HL-60 (cell line): ENCODE measurements at regions not wholly inside any gene's neighbourhood (a gene's known extent, or its start where the extent isn't known, plus 50 kb on each side); places are given as distances from the start of the nearest gene placed in this dataset.

Experiments used
- GABPA ChIP-seq: IDR thresholded peaks from 2 replicates; pipeline ENCODE4 v1.6.1; 2012; ENCODE audit warnings: low read depth
- POLR2AphosphoS5 ChIP-seq: IDR thresholded peaks from 2 replicates; pipeline ENCODE4 v1.6.1; 2012; ENCODE audit warnings: low read depth
- SPI1 ChIP-seq: IDR thresholded peaks from 2 replicates; pipeline ENCODE4 v1.6.1; 2012; ENCODE audit warnings: low read depth, mild to moderate bottlenecking, borderline replicate concordance
- TF ChIP-seq, protein P1 (sequence below): IDR thresholded peaks from one replicate; pipeline ENCODE4 v1.5.1; 2011; ENCODE audit warnings: low read length, control low read depth, inconsistent platforms; ENCODE audit not compliant: insufficient read depth
- TF ChIP-seq, protein P2 (sequence below): IDR thresholded peaks from 2 replicates; pipeline ENCODE4 v1.6.1; 2012; ENCODE audit warnings: low read depth; ENCODE audit not compliant: insufficient replicate concordance

DNA sequence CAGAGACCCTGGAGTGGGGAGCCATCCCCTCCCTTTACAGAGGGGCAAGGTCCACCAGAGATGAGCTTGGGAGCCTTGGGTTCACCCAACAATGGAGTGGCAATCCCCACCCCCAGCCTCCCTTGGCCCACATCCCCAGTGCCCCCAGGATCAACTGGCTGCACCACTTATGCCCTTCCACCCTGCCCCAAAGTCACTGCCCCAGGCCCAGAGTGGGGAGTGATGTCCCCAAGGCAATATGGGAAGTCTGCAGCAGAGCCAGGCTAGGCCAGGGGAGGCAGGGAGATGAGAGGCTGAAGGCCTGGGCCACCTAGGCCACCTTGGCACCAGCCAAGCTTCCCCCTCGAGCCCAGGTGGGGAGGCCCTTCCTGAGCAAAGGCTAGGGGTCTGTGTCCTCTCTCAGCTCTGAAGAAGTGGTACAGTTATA lies 145.5 kb downstream of the SMAD6 start:
- TF ChIP-seq POLR2AphosphoS5 (no peak), GABPA (no peak), SPI1 (no peak)
- TF ChIP-seq, protein P1, sequence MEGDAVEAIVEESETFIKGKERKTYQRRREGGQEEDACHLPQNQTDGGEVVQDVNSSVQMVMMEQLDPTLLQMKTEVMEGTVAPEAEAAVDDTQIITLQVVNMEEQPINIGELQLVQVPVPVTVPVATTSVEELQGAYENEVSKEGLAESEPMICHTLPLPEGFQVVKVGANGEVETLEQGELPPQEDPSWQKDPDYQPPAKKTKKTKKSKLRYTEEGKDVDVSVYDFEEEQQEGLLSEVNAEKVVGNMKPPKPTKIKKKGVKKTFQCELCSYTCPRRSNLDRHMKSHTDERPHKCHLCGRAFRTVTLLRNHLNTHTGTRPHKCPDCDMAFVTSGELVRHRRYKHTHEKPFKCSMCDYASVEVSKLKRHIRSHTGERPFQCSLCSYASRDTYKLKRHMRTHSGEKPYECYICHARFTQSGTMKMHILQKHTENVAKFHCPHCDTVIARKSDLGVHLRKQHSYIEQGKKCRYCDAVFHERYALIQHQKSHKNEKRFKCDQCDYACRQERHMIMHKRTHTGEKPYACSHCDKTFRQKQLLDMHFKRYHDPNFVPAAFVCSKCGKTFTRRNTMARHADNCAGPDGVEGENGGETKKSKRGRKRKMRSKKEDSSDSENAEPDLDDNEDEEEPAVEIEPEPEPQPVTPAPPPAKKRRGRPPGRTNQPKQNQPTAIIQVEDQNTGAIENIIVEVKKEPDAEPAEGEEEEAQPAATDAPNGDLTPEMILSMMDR: no peak
- TF ChIP-seq, protein P2, sequence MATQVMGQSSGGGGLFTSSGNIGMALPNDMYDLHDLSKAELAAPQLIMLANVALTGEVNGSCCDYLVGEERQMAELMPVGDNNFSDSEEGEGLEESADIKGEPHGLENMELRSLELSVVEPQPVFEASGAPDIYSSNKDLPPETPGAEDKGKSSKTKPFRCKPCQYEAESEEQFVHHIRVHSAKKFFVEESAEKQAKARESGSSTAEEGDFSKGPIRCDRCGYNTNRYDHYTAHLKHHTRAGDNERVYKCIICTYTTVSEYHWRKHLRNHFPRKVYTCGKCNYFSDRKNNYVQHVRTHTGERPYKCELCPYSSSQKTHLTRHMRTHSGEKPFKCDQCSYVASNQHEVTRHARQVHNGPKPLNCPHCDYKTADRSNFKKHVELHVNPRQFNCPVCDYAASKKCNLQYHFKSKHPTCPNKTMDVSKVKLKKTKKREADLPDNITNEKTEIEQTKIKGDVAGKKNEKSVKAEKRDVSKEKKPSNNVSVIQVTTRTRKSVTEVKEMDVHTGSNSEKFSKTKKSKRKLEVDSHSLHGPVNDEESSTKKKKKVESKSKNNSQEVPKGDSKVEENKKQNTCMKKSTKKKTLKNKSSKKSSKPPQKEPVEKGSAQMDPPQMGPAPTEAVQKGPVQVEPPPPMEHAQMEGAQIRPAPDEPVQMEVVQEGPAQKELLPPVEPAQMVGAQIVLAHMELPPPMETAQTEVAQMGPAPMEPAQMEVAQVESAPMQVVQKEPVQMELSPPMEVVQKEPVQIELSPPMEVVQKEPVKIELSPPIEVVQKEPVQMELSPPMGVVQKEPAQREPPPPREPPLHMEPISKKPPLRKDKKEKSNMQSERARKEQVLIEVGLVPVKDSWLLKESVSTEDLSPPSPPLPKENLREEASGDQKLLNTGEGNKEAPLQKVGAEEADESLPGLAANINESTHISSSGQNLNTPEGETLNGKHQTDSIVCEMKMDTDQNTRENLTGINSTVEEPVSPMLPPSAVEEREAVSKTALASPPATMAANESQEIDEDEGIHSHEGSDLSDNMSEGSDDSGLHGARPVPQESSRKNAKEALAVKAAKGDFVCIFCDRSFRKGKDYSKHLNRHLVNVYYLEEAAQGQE: no peak
